ENCODE measurements at regions not wholly inside any gene's neighbourhood (a gene's known extent, or its start where the extent isn't known, plus 50 kb on each side); places are given as distances from the start of the nearest gene placed in this dataset.

- no peak for TF ChIP-seq CTCF (IDR thresholded peaks at IDR 0.05; ENCODE audit: insufficient read depth, low read depth, low read length, missing control alignments)
- no peak overlapping the region for H3K4me3 ChIP-seq (ENCODE audit: low read depth, low read length)
- no peak for DNase-seq (ENCODE audit: low read depth)
These were observed 860.2 kb downstream of the C12orf50 start for GRCh38 chr12:87169010-87169409.

DNA sequence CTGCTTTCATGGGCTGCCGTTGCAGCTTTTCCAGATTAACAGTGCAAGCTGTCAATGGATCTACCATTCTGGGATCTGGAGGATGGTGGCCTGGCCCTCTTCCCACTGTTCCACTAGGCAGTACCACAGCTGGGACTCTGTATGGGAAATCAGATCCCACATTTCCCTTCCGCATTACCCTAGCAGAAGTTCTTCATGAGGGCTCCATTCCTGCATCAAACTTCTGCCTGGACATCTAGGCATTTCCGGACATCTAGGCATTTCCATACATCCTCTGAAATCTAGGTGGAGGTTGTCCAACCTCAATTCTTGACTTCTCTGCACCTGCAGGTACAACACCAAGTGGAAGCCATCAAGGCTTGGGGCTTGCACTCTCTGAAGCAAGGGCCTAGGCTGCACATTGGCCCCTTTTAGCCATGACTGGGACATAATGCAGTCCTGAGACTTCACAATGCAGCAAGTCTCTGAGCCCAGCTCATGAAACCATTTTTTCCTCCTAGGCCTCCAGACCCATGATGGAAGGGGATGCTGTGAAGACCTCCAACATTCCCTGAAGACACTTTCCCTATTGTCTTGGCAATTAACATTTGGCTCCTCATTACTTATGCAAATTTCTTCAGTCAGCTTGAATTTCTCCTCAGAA, 863.3 kb downstream of the C12orf50 start:
- no peak for DNase-seq (ENCODE audit: low read depth)
- H3K4me3 ChIP-seq (ENCODE audit: low read depth, low read length), result no peak overlapping the region
- TF ChIP-seq CTCF (IDR thresholded peaks at IDR 0.05; ENCODE audit: insufficient read depth, low read depth, low read length, missing control alignments), result no peak

DNA sequence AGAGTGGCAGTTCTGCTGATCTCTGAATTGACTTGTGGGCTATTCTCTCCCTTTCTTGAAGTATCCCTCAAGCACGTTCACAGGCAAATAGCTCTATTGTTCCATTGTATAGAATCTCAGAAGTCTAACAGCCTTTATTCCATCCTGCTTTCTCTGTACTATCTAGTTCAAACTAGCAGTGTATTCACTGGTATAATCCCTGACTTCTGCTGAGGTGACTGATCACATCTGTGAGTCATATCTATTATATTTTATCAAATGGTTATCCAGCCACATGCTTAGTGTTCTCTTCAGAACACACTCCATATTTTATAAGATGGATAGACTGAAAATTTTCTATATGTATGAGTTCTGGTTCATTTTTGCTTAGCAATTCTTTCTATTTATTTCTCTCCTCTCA, 866.1 kb downstream of the C12orf50 start:
- TF ChIP-seq CTCF (IDR thresholded peaks at IDR 0.05; ENCODE audit: insufficient read depth, low read depth, low read length, missing control alignments), result no peak
- no peak overlapping the region for H3K4me3 ChIP-seq (ENCODE audit: low read depth, low read length)
- no peak for DNase-seq (ENCODE audit: low read depth)

DNA sequence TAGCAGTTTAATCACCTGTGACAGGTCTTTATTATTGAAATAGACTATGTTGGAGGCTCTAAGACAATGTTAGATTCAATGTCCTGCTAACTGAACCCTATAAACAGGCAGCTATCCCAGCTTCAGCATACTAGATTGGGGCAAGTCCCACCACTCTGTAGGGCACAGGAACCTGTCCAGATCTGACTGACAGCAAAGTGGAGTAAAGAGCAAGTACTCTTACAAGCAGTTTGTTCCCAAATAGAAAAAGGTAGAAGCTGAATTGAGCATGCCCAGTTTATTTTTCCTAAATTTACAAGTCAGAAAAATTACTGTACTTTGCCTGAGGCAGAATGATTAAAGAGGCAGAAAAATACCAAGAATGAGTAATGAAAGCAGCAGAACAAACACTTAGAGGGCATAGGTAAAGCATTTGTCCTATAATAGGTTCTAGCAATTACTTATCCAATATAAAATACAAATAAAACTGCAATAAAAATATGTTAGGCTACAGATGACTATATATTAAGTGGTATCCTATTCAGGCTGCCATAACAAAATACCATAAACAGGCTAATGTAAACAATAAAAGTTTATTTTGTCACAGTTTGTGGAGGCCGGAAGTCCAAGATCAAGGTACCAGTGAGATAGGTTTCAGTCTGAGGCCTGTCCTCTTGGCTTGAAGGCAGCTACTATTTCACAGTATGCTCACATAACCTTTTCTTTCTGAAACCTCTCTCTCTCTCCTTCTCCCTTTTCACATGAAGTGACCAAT, 868.2 kb downstream of the C12orf50 start:
- no peak for DNase-seq (ENCODE audit: low read depth)
- no peak for TF ChIP-seq CTCF (IDR thresholded peaks at IDR 0.05; ENCODE audit: insufficient read depth, low read depth, low read length, missing control alignments)
- no peak overlapping the region for H3K4me3 ChIP-seq (ENCODE audit: low read depth, low read length)

DNA sequence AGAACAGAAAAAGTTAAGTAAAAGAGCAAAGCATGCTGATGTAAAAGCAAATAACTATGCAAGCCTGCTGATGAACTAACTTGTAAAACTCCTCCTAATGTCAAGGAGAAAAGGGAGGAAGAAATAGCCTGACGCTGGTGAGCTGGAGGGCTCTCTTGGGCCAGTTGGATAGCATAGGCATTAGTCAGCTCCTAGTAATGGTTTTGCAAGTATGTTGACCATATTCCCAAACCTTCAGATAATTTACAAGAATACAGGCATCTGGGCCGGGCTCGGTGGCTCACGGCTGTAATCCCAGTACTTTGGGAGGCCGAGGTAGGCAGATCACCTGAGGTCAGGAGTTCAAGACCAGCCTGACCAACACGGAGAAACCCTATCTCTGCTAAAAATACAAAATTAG, 871.4 kb downstream of the C12orf50 start:
- no peak for DNase-seq (ENCODE audit: low read depth)
- no peak for TF ChIP-seq CTCF (IDR thresholded peaks at IDR 0.05; ENCODE audit: insufficient read depth, low read depth, low read length, missing control alignments)
- no peak overlapping the region for H3K4me3 ChIP-seq (ENCODE audit: low read depth, low read length)

- TF ChIP-seq CTCF (IDR thresholded peaks at IDR 0.05; ENCODE audit: insufficient read depth, low read depth, low read length, missing control alignments), result no peak
- H3K4me3 ChIP-seq (ENCODE audit: low read depth, low read length), result no peak overlapping the region
- no peak for DNase-seq (ENCODE audit: low read depth)
These were observed 873.6 kb downstream of the C12orf50 start for GRCh38 chr12:87155621-87156020.

All from GM12865 (cell line).